ENCODE measurements at regions not wholly inside any gene's neighbourhood (a gene's known extent, or its start where the extent isn't known, plus 50 kb on each side); places are given as distances from the start of the nearest gene placed in this dataset.

DNA sequence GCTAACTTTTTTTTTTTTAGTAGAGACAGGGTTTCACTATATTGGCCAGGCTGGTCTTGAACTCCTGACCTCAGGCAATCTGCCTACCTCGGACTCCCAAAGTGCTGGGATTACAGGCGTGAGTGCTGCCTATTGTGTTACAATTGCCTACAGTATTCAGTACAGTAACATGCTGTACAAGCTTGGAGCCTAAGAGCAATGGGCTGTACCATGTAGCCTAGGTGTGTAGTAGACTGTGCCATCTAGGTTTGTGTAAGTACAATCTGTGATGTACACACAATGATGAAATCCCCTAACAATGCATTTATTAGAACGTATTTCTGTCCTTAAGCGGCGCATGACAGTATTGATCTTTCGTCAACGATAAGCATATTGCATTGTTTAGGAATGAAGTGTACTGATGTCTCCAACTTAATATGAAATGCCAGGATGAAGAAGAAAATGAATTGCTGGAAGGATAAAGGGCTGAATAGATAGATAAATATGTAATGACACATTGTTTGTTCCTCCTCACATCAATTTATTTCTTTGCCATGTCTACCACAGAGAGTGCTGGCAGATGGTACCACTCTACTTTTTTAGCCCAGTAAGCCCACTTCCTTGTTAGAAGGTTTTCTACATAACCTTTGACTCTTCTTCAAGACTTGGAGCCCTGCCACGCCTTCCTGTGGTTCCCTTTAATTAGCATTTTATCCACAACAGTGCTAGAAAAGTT, 467.5 kb downstream of the VRK1 start:
- DNase-seq = no peak

DNA sequence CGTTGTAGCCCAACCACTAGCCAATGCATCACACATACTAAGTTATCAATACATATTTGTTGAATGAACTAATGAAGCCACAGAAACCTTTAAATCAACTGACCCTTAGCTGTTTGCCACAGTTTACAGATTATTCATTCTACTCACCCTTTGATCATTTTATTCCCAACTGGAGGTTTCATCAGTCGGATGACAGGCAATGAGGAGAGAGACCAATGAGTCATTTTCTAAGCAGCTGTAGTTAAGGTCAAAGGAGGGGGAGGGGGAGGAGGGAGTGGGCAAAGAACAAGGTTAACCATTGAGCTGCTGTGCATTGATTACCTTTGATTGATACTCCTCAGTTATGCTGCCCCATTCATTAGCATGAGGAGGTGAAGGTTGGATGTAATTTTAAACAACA, 469.5 kb downstream of the VRK1 start:
- no peak for DNase-seq

DNA sequence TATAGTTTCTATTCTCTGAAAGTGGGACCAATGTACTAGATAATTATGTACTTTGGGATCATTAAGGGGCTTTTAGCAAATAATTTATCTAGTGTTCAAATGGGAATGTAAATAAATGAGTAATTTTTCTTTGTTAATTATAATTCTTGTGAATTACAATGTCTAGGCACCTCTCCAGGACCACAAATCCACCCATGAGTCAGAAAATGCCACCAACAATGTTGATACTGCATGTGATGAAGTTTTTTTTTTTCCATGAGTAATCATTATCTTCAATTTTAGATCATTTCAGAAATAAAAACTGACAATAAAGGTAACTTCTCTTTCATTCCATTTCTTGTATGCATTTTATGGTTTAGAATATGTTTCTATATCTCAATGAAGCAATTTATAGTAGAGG, 470.3 kb downstream of the VRK1 start:
- no peak for DNase-seq

DNA sequence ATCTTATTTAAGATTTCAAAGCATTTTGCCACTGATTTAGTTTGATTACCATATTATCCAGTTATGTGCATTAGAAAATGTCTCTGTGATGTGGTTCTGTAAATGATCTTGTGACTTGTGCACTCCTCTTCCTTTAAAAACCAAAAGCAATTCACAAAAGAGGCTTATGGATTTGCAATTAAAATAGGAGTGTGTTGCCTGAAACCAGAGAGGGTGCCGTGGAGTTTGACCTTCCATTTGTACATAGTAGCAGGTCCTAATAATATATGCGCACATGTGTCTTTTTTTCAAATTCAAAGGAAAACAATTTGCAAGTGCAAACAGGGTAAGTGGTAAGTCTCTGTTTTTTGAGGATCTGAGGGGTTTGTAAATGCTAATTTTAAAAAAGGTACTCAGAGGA, 470.9 kb downstream of the VRK1 start:
- DNase-seq = no peak

DNA sequence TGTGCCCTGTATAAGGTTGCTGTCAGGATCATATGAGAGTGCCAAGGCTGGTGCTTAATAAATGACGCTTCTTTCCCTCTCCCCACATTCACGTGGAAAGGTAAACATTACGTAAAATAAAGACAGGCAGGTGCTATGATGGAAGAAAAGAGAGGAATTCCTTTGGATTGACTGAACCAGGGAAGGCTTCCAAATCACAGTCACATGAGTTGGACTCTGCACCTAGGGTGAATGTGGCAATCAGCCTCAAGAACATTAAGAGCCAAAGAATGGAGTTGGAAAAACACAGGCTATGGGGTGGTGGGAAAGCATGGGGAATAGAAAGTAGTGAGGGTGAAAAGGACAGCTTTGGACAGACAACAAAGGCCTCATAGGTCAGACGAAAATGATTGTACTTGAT, 473.1 kb downstream of the VRK1 start:
- no peak for DNase-seq

DNA sequence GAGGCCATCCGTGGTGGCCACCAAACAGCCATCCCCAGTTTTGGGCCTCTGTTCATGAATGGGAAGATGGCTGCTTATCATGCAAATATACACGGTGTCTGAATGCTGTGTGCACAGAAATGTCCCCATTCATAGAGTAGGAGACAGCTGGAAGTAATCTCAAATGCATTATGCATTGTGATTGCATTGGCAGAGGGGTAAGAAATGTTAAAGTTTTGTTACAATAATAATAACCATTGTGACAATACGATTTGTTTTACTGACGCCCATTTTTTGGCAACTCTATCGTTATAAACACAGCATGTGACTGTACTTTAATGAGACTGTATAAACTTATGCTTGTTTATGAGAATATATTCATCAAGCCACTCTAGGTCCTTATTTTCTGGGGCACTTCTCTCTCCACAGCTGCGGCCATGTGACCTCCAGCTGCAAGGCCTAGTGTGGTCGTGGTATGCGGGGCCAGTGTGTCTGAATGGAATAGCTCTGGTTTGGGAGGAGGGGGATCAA, 474.3 kb downstream of the VRK1 start:
- DNase-seq = peak; percentile 4 to 11

DNA sequence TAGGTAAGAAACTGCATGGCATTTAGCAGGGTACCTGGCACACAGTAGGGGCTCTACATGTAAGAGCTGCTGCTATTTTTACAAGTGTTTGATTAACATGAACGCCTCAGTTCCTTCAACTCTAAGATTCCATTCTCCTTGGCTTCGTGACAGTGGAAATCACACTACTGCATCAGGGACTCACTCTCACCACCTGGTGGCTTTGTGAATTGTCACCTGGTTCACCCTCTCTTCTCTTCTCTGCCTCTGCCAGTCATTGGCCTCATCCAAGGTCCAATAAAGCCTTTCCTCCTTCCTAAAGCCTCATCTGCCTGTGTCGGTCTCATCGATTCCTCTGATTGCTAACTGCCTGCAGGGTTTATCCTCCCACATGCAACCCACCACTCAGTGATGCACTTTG, 476.4 kb downstream of the VRK1 start:
- no peak for DNase-seq

DNA sequence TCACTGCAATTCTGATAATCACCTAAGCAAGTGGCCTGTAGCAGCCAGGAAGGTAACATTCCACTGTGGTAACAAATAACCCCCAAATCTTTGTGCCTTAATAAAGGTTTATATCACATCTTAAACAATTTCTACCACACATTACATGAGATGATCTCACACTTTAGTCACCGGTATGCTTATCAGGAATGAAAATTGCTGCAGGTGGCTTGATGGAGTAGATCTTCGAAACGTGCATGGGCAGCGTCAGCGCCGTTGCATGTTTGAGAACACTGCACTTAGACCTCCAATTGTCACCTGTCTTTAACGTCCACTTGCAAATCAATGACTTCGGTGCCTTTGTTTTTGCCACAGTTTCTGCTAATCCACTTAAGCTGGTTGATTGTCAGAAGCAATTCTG, 477.4 kb downstream of the VRK1 start:
- no peak for DNase-seq

DNA sequence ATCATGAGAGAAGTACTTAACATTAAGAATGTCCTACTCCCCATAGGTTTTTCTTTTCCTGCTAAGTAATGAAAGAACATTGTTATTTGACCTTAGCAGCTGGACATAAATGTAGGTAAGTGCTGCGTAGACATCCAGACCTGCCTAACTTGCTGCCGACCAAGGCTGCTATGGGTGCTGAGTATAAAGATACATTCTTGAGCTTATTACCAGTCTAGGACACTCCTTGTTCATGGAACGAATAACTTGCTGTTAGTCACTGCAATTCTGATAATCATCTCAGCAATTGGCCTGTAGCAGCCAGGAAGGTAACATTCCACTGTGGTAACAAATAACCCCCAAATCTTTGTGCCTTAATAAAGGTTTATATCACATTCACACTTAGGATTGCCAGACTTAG, 478.1 kb downstream of the VRK1 start:
- DNase-seq = no peak

DNA sequence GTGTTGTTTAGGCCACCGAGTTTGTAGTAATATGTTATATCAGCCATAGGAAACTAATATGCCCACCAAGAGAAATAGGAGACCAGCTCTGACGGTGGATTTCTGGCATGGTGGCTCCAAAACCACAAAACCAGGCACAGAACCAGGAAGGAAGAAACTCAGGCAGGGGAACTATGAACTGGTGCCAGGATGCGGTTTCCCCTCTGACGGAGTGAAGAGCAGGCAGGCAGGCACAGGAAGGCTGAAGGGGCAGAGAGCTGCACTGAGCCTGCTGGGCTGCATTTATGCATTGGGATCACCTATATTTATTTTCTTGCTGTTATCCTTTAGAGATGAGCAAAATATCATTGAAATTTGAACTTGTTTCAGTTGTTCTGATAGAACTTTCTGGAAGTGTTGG, 479.4 kb downstream of the VRK1 start:
- no peak for DNase-seq

DNA sequence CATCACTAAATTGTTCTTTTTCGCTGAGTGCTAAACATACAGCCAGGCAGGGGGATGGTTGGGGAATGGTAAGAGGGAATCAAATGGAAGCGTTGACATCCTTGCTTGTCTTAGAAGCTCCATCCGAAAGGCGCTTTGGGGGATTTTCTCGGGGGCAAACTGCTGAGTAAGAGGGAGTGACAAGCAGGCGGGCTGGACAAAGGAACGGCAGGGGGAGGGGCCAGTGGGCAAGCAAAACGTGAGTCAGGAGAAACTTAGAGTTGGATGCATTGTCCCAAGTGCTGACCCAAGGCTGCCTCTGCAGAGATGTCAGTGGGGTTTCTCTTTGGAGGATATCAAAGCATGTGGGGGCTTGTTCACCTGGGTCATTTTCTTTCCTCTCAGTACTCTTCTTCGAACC, 480.5 kb downstream of the VRK1 start:
- no peak for DNase-seq

DNA sequence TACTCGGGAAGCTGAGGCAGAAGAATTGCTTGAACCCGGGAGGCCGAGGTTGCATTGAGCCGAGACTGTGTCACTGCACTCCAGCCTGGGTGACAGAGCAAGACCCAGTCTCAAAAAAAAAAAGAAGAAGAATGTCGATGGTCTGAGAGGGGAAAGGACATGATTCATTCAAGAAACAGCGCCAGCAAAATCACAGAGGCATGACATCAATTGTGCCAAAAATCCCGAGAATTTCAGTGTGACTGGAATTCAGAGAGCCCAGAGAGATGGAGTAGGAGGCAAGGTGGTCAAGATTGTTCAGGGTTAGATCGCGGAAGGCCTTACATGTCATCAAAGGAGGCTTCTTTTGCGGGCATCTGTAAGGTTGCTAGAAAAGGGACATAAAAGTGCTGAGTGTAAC, 483.3 kb downstream of the VRK1 start:
- no peak for DNase-seq

DNA sequence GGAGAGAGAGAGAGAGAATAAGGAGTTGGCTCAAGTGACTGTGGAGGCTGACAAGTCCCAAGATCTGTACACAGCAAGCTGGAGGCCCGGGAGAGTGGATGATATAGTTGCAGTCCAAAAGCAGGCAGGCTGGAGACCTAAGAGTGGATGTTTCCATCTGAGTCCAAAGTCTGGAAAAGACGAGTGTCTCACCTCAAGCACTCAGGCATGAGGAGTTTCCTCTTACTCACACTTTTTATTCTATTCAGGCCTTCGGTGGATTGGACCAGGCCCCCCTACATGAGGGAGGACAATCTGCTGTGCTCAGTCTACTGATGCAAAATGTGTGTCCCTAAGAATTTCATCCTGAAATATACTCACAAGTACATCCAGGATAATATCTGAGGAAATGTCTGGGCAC, 484.6 kb downstream of the VRK1 start:
- DNase-seq = no peak

DNA sequence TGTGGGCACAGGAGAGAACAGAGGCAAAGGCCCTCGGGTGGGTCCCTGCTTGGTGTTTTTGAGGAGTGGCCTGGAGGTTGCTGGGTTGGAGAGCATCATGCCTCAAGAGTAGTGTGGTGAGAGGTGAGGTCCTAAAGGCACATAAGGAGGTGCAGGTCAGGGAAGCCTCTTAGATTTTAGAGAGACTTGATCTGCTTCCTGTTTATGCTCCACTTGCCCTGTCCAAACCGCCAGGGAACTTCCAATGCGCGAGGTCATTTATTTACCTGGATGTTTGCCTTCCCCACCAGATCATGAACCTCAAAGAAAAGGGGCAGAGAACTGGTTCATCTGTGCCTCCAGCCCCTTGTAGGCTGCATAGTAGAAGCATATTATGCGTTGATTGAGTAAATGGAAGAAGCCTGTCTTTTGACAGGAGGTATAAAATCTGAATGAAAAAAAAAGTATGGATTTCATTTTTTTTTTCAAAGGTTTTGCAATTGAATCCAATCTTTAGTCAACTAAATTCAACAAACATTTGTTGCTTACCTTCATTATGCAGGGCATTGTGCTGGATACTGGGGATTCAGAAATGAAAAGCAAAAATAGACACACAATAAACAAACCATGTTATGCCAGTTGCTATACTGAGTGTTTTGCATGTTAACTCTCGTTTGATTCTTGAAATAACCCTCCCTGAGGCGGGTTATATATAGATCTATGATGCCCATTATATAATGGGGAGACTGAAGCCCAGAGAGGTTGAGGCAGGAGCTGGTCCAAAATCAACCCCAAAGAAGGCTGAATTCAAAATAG, 485.2 kb downstream of the VRK1 start:
- no peak for DNase-seq

DNA sequence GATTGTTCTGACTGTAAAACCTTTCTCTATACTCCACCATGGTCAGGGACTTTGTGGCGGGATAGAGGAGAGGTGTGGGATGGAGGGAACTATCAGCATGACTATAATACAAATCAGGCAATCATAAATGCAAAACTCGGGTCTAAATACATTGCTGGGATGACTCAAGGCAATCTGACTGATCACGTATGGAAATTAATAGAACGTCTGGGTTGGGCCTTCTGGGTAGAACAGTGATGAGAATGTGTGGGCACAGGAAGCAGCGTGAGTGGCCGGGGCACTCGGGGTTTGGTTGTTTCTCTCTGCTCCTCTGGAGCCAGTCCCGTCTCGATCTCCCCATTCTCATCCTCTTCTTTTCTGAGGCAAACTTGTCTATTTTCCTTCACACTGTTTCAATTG, 485.8 kb downstream of the VRK1 start:
- DNase-seq = no peak

DNA sequence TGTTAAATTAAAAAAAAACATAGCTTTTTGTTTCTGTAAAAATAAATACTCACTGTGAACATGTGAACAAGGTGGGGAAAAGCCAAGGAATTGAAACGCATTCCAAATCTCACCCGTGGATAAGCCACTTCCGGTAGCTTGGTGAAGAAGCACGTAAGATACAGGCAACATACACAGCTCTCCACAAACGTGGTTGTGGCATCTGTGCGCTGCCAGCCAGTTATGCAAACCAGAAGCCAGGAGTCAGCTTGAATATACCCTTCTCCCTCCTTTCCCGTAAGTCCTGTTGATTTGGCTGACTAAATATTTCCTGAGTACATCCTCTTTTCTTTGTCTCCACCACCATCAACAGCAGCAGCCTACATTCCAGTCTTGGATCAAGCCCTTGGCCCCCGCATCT, 486.2 kb downstream of the VRK1 start:
- no peak for DNase-seq

DNA sequence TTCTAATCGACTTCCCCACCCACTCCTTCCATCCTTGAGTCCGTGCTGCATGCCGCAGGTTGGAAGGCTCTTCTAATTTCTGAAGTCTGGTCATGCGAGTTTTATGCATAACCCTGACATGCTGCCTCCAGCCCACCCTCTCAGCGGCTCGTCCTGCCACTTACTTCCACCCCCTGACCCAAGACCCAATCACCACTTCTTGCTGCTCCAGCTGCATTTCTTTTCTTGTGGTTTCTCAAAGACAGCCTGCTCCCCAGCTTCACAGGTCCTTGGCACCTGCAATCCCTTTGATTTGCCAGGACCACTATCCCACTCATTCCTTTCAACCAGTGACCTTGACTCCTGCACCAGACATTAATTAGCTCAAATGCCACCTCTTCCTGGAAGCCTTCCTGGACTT, 486.7 kb downstream of the VRK1 start:
- no peak for DNase-seq

DNA sequence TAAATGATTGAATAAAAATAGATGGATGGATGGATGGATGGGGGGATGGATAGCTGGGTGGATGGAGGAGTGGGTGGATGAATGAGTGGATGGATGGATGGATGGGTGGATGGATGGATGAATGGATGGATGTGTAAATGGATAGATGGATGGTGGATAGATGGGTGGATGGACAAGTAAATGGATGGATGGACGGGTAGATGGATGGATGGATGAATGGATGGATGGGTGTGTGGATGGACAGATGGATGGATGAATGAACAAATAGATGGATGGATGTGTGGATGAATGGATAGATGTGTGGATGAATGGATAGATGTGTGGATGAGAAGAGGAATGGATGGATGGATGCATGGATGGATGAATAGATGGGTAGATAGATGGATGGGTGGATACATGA, 490.8 kb downstream of the VRK1 start:
- no peak for DNase-seq

DNA sequence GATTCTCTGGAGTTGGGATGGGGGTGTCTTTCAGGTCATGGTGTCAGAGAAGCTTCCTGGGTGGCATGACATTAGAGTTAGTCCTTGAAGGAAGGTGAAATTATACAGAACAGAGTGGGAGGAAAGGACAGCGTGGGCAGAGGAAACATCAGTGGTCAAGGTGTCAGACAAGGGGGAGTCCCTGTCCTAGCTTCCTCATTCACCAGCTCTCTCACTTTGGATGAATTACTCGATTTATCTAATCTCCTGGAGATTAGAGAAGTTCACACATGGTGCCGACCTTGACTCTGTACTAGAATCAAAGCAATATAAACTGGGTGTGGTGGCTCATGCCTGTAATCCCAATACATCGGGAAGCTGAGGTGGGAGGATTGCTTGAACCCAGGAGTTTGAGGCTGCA, 492.9 kb downstream of the VRK1 start:
- no peak for DNase-seq

DNA sequence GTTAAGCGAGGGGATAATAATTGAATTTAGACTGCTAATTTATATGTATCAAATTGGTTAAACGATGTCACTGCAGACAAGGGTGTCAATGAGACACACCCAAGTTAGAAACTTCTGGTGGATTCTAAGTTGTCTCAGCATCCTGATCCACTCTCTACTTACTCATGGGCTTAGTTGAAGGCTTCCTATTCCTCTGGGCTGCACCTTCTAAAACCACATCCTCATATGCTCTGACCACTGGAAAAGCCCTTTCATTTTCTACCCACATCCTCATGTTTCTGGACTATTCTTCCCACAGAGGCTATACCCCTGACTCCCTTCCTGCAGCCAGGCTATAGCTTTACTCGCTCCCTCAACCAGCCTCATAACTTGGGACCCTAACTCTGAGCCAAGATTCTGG, 493.8 kb downstream of the VRK1 start:
- DNase-seq = no peak

DNA sequence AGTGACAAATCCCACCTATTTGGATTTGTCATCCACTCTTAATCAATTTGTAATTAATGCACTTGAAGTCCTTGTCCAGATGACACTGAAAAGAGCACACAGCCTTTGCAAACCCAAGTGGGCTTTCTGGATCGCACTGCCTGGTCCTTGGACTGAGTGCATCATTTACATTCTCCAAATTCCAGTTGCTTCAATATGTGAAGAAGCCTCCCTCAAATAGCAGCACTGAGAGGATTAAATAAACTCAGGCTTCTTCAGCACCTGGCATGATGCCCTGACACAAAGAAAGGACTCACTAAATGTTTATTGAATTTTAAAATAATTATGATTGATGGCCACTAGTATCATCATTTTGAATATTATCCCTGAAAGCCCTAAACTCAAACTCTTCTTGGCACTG, 496.5 kb downstream of the VRK1 start:
- no peak for DNase-seq

DNA sequence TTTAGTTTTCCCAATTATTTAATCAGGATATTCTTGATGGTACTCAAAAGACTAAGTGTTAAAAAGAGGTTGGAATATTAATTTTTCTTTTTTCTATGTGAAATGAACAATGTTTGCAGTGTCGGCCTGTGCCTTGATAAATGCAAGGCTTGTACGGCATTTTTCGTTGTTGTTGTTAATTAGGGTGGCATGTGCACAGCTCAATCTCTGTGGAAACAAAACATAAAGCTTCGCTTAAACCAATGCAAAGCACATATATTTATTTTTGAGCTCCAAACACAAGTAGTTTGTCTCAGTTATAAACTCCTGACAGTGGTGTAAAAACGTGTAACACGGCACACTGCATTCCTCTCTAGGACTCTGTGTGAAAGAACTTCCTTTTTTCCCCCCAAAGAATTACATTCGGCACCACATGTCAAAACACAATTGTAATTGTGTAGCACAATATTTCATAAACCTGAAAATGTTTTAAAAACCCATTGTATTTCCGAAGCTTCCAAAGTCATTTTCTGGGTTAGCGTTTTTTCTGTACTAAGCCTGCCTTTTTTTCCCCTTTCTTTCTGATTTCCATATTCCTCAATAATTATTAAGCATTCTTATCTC, 498.0 kb downstream of the VRK1 start:
- DNase-seq = no peak

DNA sequence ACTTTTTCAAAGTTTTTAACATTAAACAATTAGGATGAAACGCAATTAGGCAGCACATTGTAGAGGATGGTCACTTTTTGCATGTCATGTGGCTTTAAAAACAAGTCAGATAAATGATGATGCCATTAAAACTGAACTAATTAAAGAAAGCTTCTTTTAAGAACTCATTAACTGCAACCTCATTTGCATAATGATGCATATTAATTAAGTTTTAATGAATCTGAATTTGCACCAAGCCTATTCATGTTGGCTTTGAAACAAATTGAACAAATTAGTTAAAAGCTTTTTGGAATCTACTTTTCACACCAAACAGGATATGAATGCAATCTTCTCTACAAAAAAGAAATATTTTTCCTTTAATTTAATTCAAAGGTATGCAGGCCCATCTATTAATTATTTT, 499.0 kb downstream of the VRK1 start:
- no peak for DNase-seq

Data from right lung (tissue), 2 donors.